DND-41 (cell line): ENCODE measurements at regions not wholly inside any gene's neighbourhood (a gene's known extent, or its start where the extent isn't known, plus 50 kb on each side); places are given as distances from the start of the nearest gene placed in this dataset.

Source experiments
- ATAC-seq: fragments of 200-7000 bp; cut with Tn5 transposase; 3 replicates; pipeline ENCODE4 v1.9.1; 2021; ENCODE audit warnings: low read depth; ENCODE audit not compliant: insufficient read depth
- DNase-seq: peaks from one replicate; pipeline ENCODE4 v3.0.0-alpha.2; 2020
- H2AFZ ChIP-seq: 2 replicates; pipeline ENCODE4 v1.6.0; 2012; ENCODE audit warnings: low read depth, low read length
- H3K27ac ChIP-seq: 2 replicates; pipeline ENCODE4 v1.5.1; 2012; ENCODE audit warnings: low read length, inconsistent platforms
- H3K27me3 ChIP-seq: fragments of 200-600 bp; sonication (generic); 2 replicates; pipeline ENCODE4 v1.6.0; 2012; ENCODE audit warnings: low read length, mild to moderate bottlenecking, inconsistent platforms; ENCODE audit not compliant: insufficient read depth, poor library complexity
- H3K36me3 ChIP-seq: 2 replicates; pipeline ENCODE4 v1.5.1; 2012; ENCODE audit warnings: low read length, inconsistent platforms; ENCODE audit not compliant: insufficient read depth
- H3K4me1 ChIP-seq: 2 replicates; pipeline ENCODE4 v1.5.1; 2012; ENCODE audit warnings: mild to moderate bottlenecking, low read length; ENCODE audit not compliant: insufficient read depth
- H3K4me2 ChIP-seq: 2 replicates; pipeline ENCODE4 v1.6.0; 2012; ENCODE audit warnings: mild to moderate bottlenecking, moderate library complexity, low read length, inconsistent platforms; ENCODE audit not compliant: insufficient read depth
- H3K4me3 ChIP-seq, 2 experiments: fragments of 200-600 bp in 1 of 2; shearing (Covaris generic) in 1 of 2; 2 replicates each; pipeline ENCODE4 v1.5.1; 2012 to 2016; ENCODE audit warnings: inconsistent platforms in 2 of 2, low read length in 2 of 2, mild to moderate bottlenecking in 2 of 2, low read depth in 1 of 2, moderate library complexity in 1 of 2
- H3K79me2 ChIP-seq: 2 replicates; pipeline ENCODE4 v1.6.0; 2012; ENCODE audit warnings: low read length, inconsistent platforms; ENCODE audit not compliant: insufficient read depth
- H3K9ac ChIP-seq: 2 replicates; pipeline ENCODE4 v1.6.0; 2012; ENCODE audit warnings: low read depth, mild to moderate bottlenecking, inconsistent platforms, low read length, moderate library complexity
- H3K9me3 ChIP-seq: 2 replicates; pipeline ENCODE4 v1.5.1; 2012; ENCODE audit warnings: low read length, moderate library complexity, mild to moderate bottlenecking, inconsistent platforms; ENCODE audit not compliant: insufficient read depth, severe bottlenecking
- H4K20me1 ChIP-seq: 2 replicates; pipeline ENCODE4 v1.6.0; 2012; ENCODE audit warnings: low read length; ENCODE audit not compliant: insufficient read depth
- CTCF ChIP-seq: IDR thresholded peaks from 2 replicates; pipeline ENCODE4 v1.5.1; 2012; ENCODE audit warnings: borderline replicate concordance, low read length, moderate library complexity, mild to moderate bottlenecking; ENCODE audit not compliant: poor library complexity, severe bottlenecking; ENCODE audit errors: extremely low read depth
- EZH2 ChIP-seq: IDR thresholded peaks from 3 replicates; pipeline ENCODE4 v1.6.1; 2012; ENCODE audit warnings: borderline replicate concordance, low read depth, mild to moderate bottlenecking, moderate library complexity, low read length, inconsistent platforms; ENCODE audit not compliant: severe bottlenecking

GRCh38 chr6:103862297-103862696 lies 997.4 kb downstream of the HACE1 start:
- Histone ChIP-seq H3K9ac (no peak overlapping the region), H3K27ac (no peak overlapping the region), H3K4me1 (no peaks in the 10 kb centered on the region), H3K36me3 (no peaks in the 10 kb centered on the region), H3K4me3 (no peak overlapping the region), H2AFZ (no peak overlapping the region), H3K79me2 (no peaks in the 10 kb centered on the region), H3K4me2 (no peak overlapping the region), H3K9me3 (no peaks in the 10 kb centered on the region), H4K20me1 (no peaks in the 10 kb centered on the region), H3K27me3 (no peaks in the 10 kb centered on the region)
- ATAC-seq (no peak), DNase-seq (no peak)
- TF ChIP-seq EZH2 (no peak), CTCF (no peak)

DNA sequence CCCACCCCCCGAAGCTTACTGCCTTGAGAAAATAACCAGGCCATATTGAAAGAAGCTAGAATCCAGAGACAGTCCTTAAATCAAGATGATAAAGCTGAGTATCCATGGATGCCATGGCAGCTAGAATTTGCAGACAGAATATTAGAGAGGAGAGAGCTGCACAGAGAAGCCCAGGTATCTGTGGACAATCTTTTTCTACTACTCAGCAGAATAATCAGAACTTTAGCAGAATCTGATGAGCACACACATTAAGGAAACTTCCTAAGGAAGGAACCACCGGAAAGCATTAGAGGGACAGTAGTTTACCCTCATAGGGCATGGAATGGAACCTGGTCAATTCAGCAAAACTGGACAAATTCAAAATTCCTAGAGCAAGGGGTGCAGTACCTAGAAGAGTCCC lies 1001.7 kb downstream of the HACE1 start:
- H3K9me3 ChIP-seq, result no peaks in the 10 kb centered on the region
- H4K20me1 ChIP-seq, result no peaks in the 10 kb centered on the region
- TF ChIP-seq EZH2 (no peak), CTCF (no peak)
- no peak overlapping the region for H3K9ac ChIP-seq
- no peaks in the 10 kb centered on the region for H3K36me3 ChIP-seq
- no peaks in the 10 kb centered on the region for H3K4me1 ChIP-seq
- H3K27me3 ChIP-seq, result no peaks in the 10 kb centered on the region
- ATAC-seq (no peak), DNase-seq (no peak)
- no peaks in the 10 kb centered on the region for H3K79me2 ChIP-seq
- H3K4me3 ChIP-seq, result no peak overlapping the region
- no peak overlapping the region for H3K4me2 ChIP-seq
- no peak overlapping the region for H3K27ac ChIP-seq
- no peak overlapping the region for H2AFZ ChIP-seq

DNA sequence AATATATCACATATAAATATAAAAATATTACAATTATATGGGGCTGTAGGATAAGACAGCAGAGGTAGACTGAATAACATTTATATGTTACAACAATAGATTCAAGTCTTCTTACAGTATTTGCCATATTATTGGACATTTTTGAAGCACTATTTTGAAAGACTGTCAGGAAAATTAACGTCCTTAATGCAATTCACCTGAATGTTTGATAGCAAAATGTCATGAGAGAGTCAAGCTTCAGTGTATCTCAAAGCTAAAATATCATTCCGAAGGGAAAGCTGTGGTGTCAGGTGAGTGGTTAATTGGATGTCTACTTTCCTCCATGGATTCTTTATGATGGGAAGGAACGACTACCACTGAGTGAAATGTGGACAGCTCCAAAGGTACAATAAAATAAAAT lies 1004.0 kb downstream of the HACE1 start:
- Histone ChIP-seq H3K9me3 (no peaks in the 10 kb centered on the region), H3K79me2 (no peaks in the 10 kb centered on the region), H3K9ac (no peak overlapping the region), H3K27ac (no peak overlapping the region), H4K20me1 (no peaks in the 10 kb centered on the region), H3K4me2 (no peak overlapping the region), H3K27me3 (no peaks in the 10 kb centered on the region), H3K4me1 (no peaks in the 10 kb centered on the region), H3K4me3 (no peak overlapping the region), H3K36me3 (no peaks in the 10 kb centered on the region), H2AFZ (no peak overlapping the region)
- ATAC-seq (no peak), DNase-seq (no peak)
- TF ChIP-seq CTCF, result no peak
- TF ChIP-seq EZH2, result no peak

GRCh38 chr6:103854059-103854458 lies 1005.7 kb downstream of the HACE1 start:
- H3K36me3 ChIP-seq, result no peaks in the 10 kb centered on the region
- no peak overlapping the region for H3K27ac ChIP-seq
- H3K27me3 ChIP-seq, result no peaks in the 10 kb centered on the region
- no peaks in the 10 kb centered on the region for H3K4me1 ChIP-seq
- no peak for TF ChIP-seq CTCF
- no peak for TF ChIP-seq EZH2
- H3K9me3 ChIP-seq, result no peaks in the 10 kb centered on the region
- no peak overlapping the region for H3K4me3 ChIP-seq
- DNase-seq (no peak), ATAC-seq (no peak)
- no peak overlapping the region for H3K4me2 ChIP-seq
- H4K20me1 ChIP-seq, result no peaks in the 10 kb centered on the region
- H2AFZ ChIP-seq, result no peak overlapping the region
- no peaks in the 10 kb centered on the region for H3K79me2 ChIP-seq
- H3K9ac ChIP-seq, result no peak overlapping the region
